HCT116 (cell line): ENCODE measurements at regions not wholly inside any gene's neighbourhood (a gene's known extent, or its start where the extent isn't known, plus 50 kb on each side); places are given as distances from the start of the nearest gene placed in this dataset.
"Not testable (repeated sequence)": the region's sequence is repeated elsewhere in the genome, so short reads cannot be mapped to it uniquely, and the experiment has no call there.

Experiments
- CEBPB ChIP-seq: IDR thresholded peaks from 2 replicates; pipeline ENCODE4 v1.6.1; 2012; ENCODE audit warnings: low read depth
- CTCF ChIP-seq, 3 experiments: fragments of 200-600 bp in 1 of 3; sonication (generic) in 1 of 3; IDR thresholded peaks in 2 of 3; conservative IDR thresholded peaks in 1 of 3; 2 replicates each; pipeline ENCODE4 v1.5.1; 2012 to 2017; ENCODE audit warnings: low read depth in 2 of 3, low read length in 2 of 3, antibody characterized with exemption in 1 of 3, borderline replicate concordance in 1 of 3, control low read depth in 1 of 3, mild to moderate bottlenecking in 1 of 3, mixed read lengths in 1 of 3, mixed run types in 1 of 3, moderate library complexity in 1 of 3; ENCODE audit not compliant: insufficient read depth in 1 of 3
- EGR1 ChIP-seq: IDR thresholded peaks from 2 replicates; pipeline ENCODE4 v1.6.1; 2012; ENCODE audit warnings: low read depth
- EZH2 ChIP-seq: fragments of 200-600 bp; sonication (generic); IDR thresholded peaks from 2 replicates; pipeline ENCODE4 v1.6.1; 2017; ENCODE audit warnings: antibody characterized with exemption, mixed run types
- POLR2A ChIP-seq: IDR thresholded peaks from 2 replicates; pipeline ENCODE4 v1.7.0; 2011; ENCODE audit warnings: borderline replicate concordance; ENCODE audit not compliant: insufficient read depth, insufficient read length; ENCODE audit errors: extremely low read depth
- POLR2AphosphoS5 ChIP-seq: IDR thresholded peaks from 2 replicates; pipeline ENCODE4 v1.6.1; 2011; ENCODE audit warnings: mild to moderate bottlenecking, low read depth, low read length, moderate library complexity
- RAD21 ChIP-seq: IDR thresholded peaks from 2 replicates; pipeline ENCODE4 v1.6.1; 2012; ENCODE audit warnings: low read depth, mild to moderate bottlenecking
- REST ChIP-seq: IDR thresholded peaks from 2 replicates; pipeline ENCODE4 v1.6.1; 2012; ENCODE audit warnings: low read depth
- SIN3A ChIP-seq: IDR thresholded peaks from 2 replicates; pipeline ENCODE4 v1.6.1; 2012; ENCODE audit warnings: low read depth
- SRF ChIP-seq: IDR thresholded peaks from 2 replicates; pipeline ENCODE4 v1.6.1; 2012; ENCODE audit warnings: low read depth
- YY1 ChIP-seq: IDR thresholded peaks from 2 replicates; pipeline ENCODE4 v1.6.1; 2011; ENCODE audit warnings: low read length, low read depth, moderate library complexity, mild to moderate bottlenecking; ENCODE audit not compliant: insufficient replicate concordance; ENCODE audit errors: extremely low read depth
- ZNF274 ChIP-seq: fragments of 200-500 bp; sonication (Bioruptor generic); IDR thresholded peaks from 2 replicates; pipeline ENCODE4 v1.6.1; 2014; ENCODE audit warnings: mild to moderate bottlenecking, low read depth, low read length, inconsistent platforms

GRCh38 chr15:31224661-31225060, 102.0 kb upstream of the KLF13 start:
- TF ChIP-seq REST; CTCF (IDR thresholded peaks at IDR 0.05 in 2 of 3, conservative IDR thresholded peaks at IDR 0.05 in 1 of 3; ENCODE audit: borderline replicate concordance in 1 of 3, insufficient read depth in 1 of 3, low read depth in 2 of 3, low read length in 2 of 3); EZH2; EGR1; SRF; ZNF274; POLR2A; CEBPB; YY1; RAD21; POLR2AphosphoS5; SIN3A: not testable (repeated sequence)
